ENCODE measurements at regions not wholly inside any gene's neighbourhood (a gene's known extent, or its start where the extent isn't known, plus 50 kb on each side); places are given as distances from the start of the nearest gene placed in this dataset.

DNA sequence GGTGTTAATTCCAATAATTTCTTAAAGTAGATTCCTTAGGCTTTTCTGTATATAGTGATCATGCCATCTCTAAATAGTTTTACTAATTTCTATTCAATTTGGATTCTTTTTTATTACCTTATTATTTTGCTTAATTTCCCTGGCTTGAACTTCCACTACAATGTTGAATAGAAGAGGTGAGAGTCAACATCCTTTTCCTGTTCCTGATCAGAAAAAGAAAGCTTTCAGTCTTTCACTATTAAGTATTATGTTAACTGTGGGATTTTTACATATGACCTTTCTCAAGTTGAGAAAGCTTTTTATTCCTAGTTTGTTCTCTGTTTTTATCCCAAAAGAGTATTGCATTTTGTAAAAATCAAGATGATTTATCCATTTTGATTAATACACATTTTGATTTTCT lies 574.5 kb upstream of the TLE4 start:
- TF ChIP-seq, protein P1, sequence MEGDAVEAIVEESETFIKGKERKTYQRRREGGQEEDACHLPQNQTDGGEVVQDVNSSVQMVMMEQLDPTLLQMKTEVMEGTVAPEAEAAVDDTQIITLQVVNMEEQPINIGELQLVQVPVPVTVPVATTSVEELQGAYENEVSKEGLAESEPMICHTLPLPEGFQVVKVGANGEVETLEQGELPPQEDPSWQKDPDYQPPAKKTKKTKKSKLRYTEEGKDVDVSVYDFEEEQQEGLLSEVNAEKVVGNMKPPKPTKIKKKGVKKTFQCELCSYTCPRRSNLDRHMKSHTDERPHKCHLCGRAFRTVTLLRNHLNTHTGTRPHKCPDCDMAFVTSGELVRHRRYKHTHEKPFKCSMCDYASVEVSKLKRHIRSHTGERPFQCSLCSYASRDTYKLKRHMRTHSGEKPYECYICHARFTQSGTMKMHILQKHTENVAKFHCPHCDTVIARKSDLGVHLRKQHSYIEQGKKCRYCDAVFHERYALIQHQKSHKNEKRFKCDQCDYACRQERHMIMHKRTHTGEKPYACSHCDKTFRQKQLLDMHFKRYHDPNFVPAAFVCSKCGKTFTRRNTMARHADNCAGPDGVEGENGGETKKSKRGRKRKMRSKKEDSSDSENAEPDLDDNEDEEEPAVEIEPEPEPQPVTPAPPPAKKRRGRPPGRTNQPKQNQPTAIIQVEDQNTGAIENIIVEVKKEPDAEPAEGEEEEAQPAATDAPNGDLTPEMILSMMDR (IDR thresholded peaks at IDR 0.05): no peak
- TF ChIP-seq POLR2A (IDR thresholded peaks at IDR 0.05) (no peak), EP300 (IDR thresholded peaks at IDR 0.05) (no peak), POLR2AphosphoS5 (IDR thresholded peaks at IDR 0.05) (no peak)

Data from stomach (tissue), 4 donors.